Ectodermal cell (in vitro differentiated cells): ENCODE measurements at regions not wholly inside any gene's neighbourhood (a gene's known extent, or its start where the extent isn't known, plus 50 kb on each side); places are given as distances from the start of the nearest gene placed in this dataset.

Source experiments
- H3K27ac ChIP-seq: 2 replicates; pipeline ENCODE4 v1.7.0; 2013; ENCODE audit warnings: mild to moderate bottlenecking, low read depth, low read length; ENCODE audit not compliant: insufficient read depth, poor library complexity, severe bottlenecking
- H3K27me3 ChIP-seq: 2 replicates; pipeline ENCODE4 v1.7.0; 2013; ENCODE audit warnings: mild to moderate bottlenecking, low read length; ENCODE audit not compliant: insufficient read depth, control insufficient read depth, poor library complexity, severe bottlenecking
- H3K36me3 ChIP-seq: one replicate; pipeline ENCODE4 v1.7.0; 2013; ENCODE audit warnings: low read length; ENCODE audit not compliant: control insufficient read depth, insufficient read depth
- H3K4me1 ChIP-seq: one replicate; pipeline ENCODE4 v1.7.0; 2013; ENCODE audit warnings: low read length; ENCODE audit not compliant: control insufficient read depth, insufficient read depth
- H3K4me3 ChIP-seq: 2 replicates; pipeline ENCODE4 v1.7.0; 2013; ENCODE audit warnings: low read depth, low read length, control low read depth; ENCODE audit not compliant: insufficient read depth
- H3K9me3 ChIP-seq: 2 replicates; pipeline ENCODE4 v1.7.0; 2013; ENCODE audit warnings: mild to moderate bottlenecking, low read length, moderate library complexity; ENCODE audit not compliant: control insufficient read depth
- WGBS, 2 experiments: methylation state at CpG; one replicate each; pipeline ENCODE4 v1.1.7; 2013; ENCODE audit warnings: missing lambda C conversion rate in 2 of 2; 5-methylcytosine and 5-hydroxymethylcytosine counted together

GRCh38 chr21:18460979-18461378 is 57.4 kb upstream of the TMPRSS15 start:
- H3K4me3 ChIP-seq: no peak overlapping the region
- H3K36me3 ChIP-seq: no peaks in the 10 kb centered on the region
- no peak overlapping the region for H3K27ac ChIP-seq
- no peaks in the 10 kb centered on the region for H3K9me3 ChIP-seq
- H3K27me3 ChIP-seq: no peaks in the 10 kb centered on the region
- no peaks in the 10 kb centered on the region for H3K4me1 ChIP-seq
- WGBS, 2 experiments: 86 to 93% methylated on average over 4 of the region's 4 CpGs

GRCh38 chr21:18461743-18462142 is 58.2 kb upstream of the TMPRSS15 start:
- no peaks in the 10 kb centered on the region for H3K27me3 ChIP-seq
- no peaks in the 10 kb centered on the region for H3K9me3 ChIP-seq
- no peak overlapping the region for H3K4me3 ChIP-seq
- no peak overlapping the region for H3K27ac ChIP-seq
- H3K4me1 ChIP-seq: no peaks in the 10 kb centered on the region
- H3K36me3 ChIP-seq: no peaks in the 10 kb centered on the region
- WGBS, 2 experiments: 100% methylated on average over 3 of the region's 3 CpGs; no CpG with 5 or more reads in 1 of the 2 experiments

- no peak overlapping the region for H3K4me3 ChIP-seq
- H3K9me3 ChIP-seq: no peaks in the 10 kb centered on the region
- 93 to 96% methylated on average over 2 of the region's 2 CpGs for WGBS, 2 experiments
Observed at GRCh38 chr21:18467715-18468114, 64.1 kb upstream of the TMPRSS15 start.

GRCh38 chr21:18468790-18469189 is 65.2 kb upstream of the TMPRSS15 start:
- no peak overlapping the region for H3K4me3 ChIP-seq
- 89 to 90% methylated on average over 6 of the region's 6 CpGs for WGBS, 2 experiments
- no peaks in the 10 kb centered on the region for H3K27me3 ChIP-seq
- no peak overlapping the region for H3K27ac ChIP-seq
- H3K36me3 ChIP-seq: no peaks in the 10 kb centered on the region
- no peaks in the 10 kb centered on the region for H3K4me1 ChIP-seq
- no peaks in the 10 kb centered on the region for H3K9me3 ChIP-seq

More at GRCh38 chr21:18467715-18468114, 64.1 kb upstream of the TMPRSS15 start:
- Histone ChIP-seq H3K27me3 (no peaks in the 10 kb centered on the region), H3K4me1 (no peaks in the 10 kb centered on the region), H3K36me3 (no peaks in the 10 kb centered on the region), H3K27ac (no peak overlapping the region)

DNA sequence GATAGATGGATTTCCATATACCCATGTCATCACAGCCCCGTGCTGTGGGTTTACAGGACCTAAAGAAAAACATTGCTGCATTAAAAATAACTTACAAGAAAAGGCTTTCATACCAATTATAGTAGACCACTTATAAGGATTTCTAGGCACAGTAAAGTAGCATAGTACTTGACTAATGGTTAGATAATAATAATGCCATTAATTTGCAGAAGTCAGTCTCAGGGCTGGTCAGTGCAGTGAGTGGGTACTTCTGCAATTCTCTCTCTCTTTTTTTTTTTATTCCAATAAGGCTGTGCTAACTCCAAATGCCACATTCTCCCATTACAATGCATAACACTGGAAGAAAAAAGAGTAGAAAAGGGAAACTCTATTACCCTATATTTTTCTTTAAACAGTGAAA is 73.1 kb upstream of the TMPRSS15 start:
- H3K4me1 ChIP-seq: no peaks in the 10 kb centered on the region
- H3K27ac ChIP-seq: no peak overlapping the region
- H3K27me3 ChIP-seq: no peaks in the 10 kb centered on the region
- H3K9me3 ChIP-seq: no peaks in the 10 kb centered on the region
- 100% methylated on average over 1 of the region's 1 CpG; no CpG with 5 or more reads in 1 of the 2 experiments for WGBS, 2 experiments
- no peak overlapping the region for H3K4me3 ChIP-seq
- H3K36me3 ChIP-seq: no peaks in the 10 kb centered on the region

DNA sequence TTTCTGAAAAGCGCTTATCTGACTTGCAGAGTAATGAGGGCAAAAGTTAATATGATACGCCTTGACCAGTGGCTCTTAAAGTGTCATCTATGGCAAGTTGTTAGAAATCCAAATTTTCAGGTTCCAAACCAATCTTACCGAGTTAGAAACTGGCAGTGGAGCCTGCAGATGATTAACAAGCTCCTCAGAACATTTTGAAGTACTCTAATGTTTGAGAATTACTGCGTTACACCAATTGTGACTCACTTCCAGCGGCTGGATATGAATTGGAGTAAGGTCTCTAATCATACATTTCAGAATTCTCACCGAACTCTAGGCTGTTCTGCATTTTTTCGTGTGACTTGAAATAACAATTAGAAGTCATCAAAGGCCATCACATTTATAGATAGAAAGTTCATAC is 73.5 kb upstream of the TMPRSS15 start:
- H3K9me3 ChIP-seq: no peaks in the 10 kb centered on the region
- H3K27me3 ChIP-seq: no peaks in the 10 kb centered on the region
- H3K4me1 ChIP-seq: no peaks in the 10 kb centered on the region
- 91 to 96% methylated on average over 7 of the region's 7 CpGs for WGBS, 2 experiments
- no peaks in the 10 kb centered on the region for H3K36me3 ChIP-seq
- H3K27ac ChIP-seq: no peak overlapping the region
- no peak overlapping the region for H3K4me3 ChIP-seq

- Histone ChIP-seq H3K4me1 (no peaks in the 10 kb centered on the region), H3K9me3 (no peaks in the 10 kb centered on the region), H3K36me3 (no peaks in the 10 kb centered on the region), H3K27ac (no peak overlapping the region), H3K4me3 (no peak overlapping the region), H3K27me3 (no peaks in the 10 kb centered on the region)
- WGBS, 2 experiments: 33 to 40% methylated on average over 1 of the region's 1 CpG
Observed at GRCh38 chr21:18478513-18478912, 74.9 kb upstream of the TMPRSS15 start.

- no peaks in the 10 kb centered on the region for H3K27me3 ChIP-seq
- H3K9me3 ChIP-seq: no peaks in the 10 kb centered on the region
- WGBS, 2 experiments: 94 to 100% methylated on average over 1 of the region's 1 CpG
- H3K4me1 ChIP-seq: no peaks in the 10 kb centered on the region
- no peak overlapping the region for H3K4me3 ChIP-seq
- H3K27ac ChIP-seq: no peak overlapping the region
- H3K36me3 ChIP-seq: no peaks in the 10 kb centered on the region
Observed at GRCh38 chr21:18488252-18488651, 84.7 kb upstream of the TMPRSS15 start.

- Histone ChIP-seq H3K27me3 (no peaks in the 10 kb centered on the region), H3K4me1 (no peaks in the 10 kb centered on the region), H3K4me3 (no peak overlapping the region), H3K36me3 (no peaks in the 10 kb centered on the region), H3K9me3 (no peaks in the 10 kb centered on the region), H3K27ac (no peak overlapping the region)
- 85 to 88% methylated on average over 8 of the region's 8 CpGs for WGBS, 2 experiments
Observed at GRCh38 chr21:18493422-18493821, 89.8 kb upstream of the TMPRSS15 start.

- Histone ChIP-seq H3K9me3 (no peaks in the 10 kb centered on the region), H3K36me3 (no peaks in the 10 kb centered on the region), H3K4me3 (no peak overlapping the region), H3K27me3 (no peaks in the 10 kb centered on the region), H3K27ac (no peak overlapping the region), H3K4me1 (no peaks in the 10 kb centered on the region)
- WGBS, 2 experiments: 60% methylated on average over 1 of the region's 1 CpG; no CpG with 5 or more reads in 1 of the 2 experiments
Observed at GRCh38 chr21:18495523-18495922, 91.9 kb upstream of the TMPRSS15 start.

DNA sequence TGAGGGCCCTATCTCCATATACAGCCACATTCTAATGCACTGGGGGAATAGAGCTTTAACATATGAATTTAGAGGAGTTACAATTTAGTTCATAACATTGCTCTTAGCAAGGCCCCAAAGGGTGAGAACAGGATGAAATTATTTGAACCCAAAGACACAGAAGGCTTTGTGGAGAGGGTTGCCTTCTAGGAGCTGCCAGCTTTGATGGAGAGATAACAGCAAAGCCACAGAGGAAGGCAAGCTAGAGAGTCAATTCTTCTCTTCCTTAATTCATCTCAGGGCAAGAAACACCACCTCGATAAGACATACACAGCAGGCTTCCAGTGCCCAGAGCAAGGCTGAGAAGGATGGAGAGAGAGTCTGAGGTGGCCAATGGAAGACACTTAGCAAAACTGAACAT is 94.8 kb upstream of the TMPRSS15 start:
- 89 to 95% methylated on average over 1 of the region's 1 CpG for WGBS, 2 experiments
- H3K4me1 ChIP-seq: no peaks in the 10 kb centered on the region

More for the DNA sequence above, 94.8 kb upstream of the TMPRSS15 start:
- no peak overlapping the region for H3K4me3 ChIP-seq
- no peaks in the 10 kb centered on the region for H3K9me3 ChIP-seq
- no peaks in the 10 kb centered on the region for H3K36me3 ChIP-seq
- no peak overlapping the region for H3K27ac ChIP-seq
- H3K27me3 ChIP-seq: no peaks in the 10 kb centered on the region
